K562 (cell line): ENCODE measurements at regions not wholly inside any gene's neighbourhood (a gene's known extent, or its start where the extent isn't known, plus 50 kb on each side); places are given as distances from the start of the nearest gene placed in this dataset.

ENCODE experiments used
- ATAC-seq: fragments of 200-7000 bp; cut with Tn5 transposase; 3 replicates; pipeline ENCODE4 v1.9.1; 2020; ENCODE audit warnings: moderate library complexity
- BruUV-seq: library from RNA; stranded (reverse); fragments of 400-500 nt; replicated peaks from 2 replicates; lab custom pipeline; 2021; lab: Mats Ljungman, UMichigan
- CTCF ChIA-PET: fragments of 300-600 bp; formaldehyde crosslinking; extraction: SDS; loops from one replicate; lab custom pipeline; 2021; ENCODE audit warnings: low intra/inter-chr PET ratio; lab: Yijun Ruan, JAX
- POLR2A ChIA-PET: fragments of 300-600, 350-650 bp; sonication (Branson Sonifier 250); formaldehyde crosslinking; extraction: SDS; loops from one replicate; lab custom pipeline; 2021; ENCODE audit warnings: antibody characterized with exemption, inconsistent platforms; lab: Yijun Ruan, JAX
- DNase-seq, 4 experiments: peaks; one replicate each; pipeline versions ENCODE4 v3.0.0 to v3.0.0-alpha.2; 2011 to 2018; ENCODE audit warnings: low spot score in 3 of 4, mixed read lengths in 3 of 4; ENCODE audit errors: extremely low read depth in 1 of 4
- FAIRE-seq: peaks from 2 replicates; lab custom pipeline; 2011; peaks lifted over from hg19 to GRCh38; lab: Jason Lieb, UNC
- H2AFZ ChIP-seq: 2 replicates; pipeline ENCODE4 v1.6.0; 2011; ENCODE audit warnings: low read depth, low read length, control low read depth, inconsistent platforms
- H3K27ac ChIP-seq: fragments of 200-600 bp; 3 replicates; pipeline ENCODE4 v1.8.0; 2011; ENCODE audit warnings: low read depth, mild to moderate bottlenecking, control low read depth, inconsistent platforms, low read length, moderate library complexity, mixed read lengths; ENCODE audit errors: extremely low read depth
- H3K27me3 ChIP-seq, 2 experiments: fragments of 300-600 bp in 1 of 2; 2 replicates in 1 of 2; 3 replicates in 1 of 2; pipeline versions ENCODE4 v1.6.0 to v1.8.0; 2011; ENCODE audit warnings: inconsistent platforms in 2 of 2, low read length in 2 of 2, mild to moderate bottlenecking in 1 of 2, mixed read lengths in 1 of 2, moderate library complexity in 1 of 2; ENCODE audit not compliant: control insufficient read depth in 2 of 2, insufficient read depth in 2 of 2
- H3K36me3 ChIP-seq: fragments of 300-600 bp; 3 replicates; pipeline ENCODE4 v1.8.0; 2011; ENCODE audit warnings: mild to moderate bottlenecking, low read length, inconsistent platforms; ENCODE audit not compliant: control insufficient read depth, insufficient read depth
- H3K4me1 ChIP-seq, 2 experiments: fragments of 200-600 bp in 1 of 2; replicated peaks in 1 of 2; 2 replicates in 1 of 2; 3 replicates in 1 of 2; pipeline versions ENCODE4 v1.5.1 to v1.8.0; 2011; ENCODE audit warnings: inconsistent platforms in 2 of 2, low read length in 2 of 2, mild to moderate bottlenecking in 1 of 2, mixed read lengths in 1 of 2, moderate library complexity in 1 of 2; ENCODE audit not compliant: control insufficient read depth in 2 of 2, insufficient read depth in 2 of 2
- H3K4me2 ChIP-seq: 2 replicates; pipeline ENCODE4 v1.6.1; 2011; ENCODE audit warnings: low read length, control low read depth, inconsistent platforms, mixed read lengths; ENCODE audit not compliant: insufficient read depth
- H3K4me3 ChIP-seq: fragments of 200-600 bp; sonication (generic), shearing (Covaris generic); 2 replicates; pipeline ENCODE4 v1.5.1; 2016; ENCODE audit warnings: control low read depth, inconsistent platforms
- H3K79me2 ChIP-seq: fragments of 200-600 bp; 3 replicates; pipeline ENCODE4 v1.8.0; 2011; ENCODE audit warnings: low read length, inconsistent platforms; ENCODE audit not compliant: control insufficient read depth, insufficient read depth
- H3K9ac ChIP-seq, 2 experiments: 2 replicates each; pipeline versions ENCODE4 v1.6.0 to v1.6.1; 2011; ENCODE audit warnings: low read depth in 2 of 2, low read length in 2 of 2, control low read depth in 1 of 2, inconsistent platforms in 1 of 2, mild to moderate bottlenecking in 1 of 2, mixed read lengths in 1 of 2; ENCODE audit not compliant: insufficient read depth in 1 of 2
- H3K9me1 ChIP-seq: one replicate; pipeline ENCODE4 v1.6.0; 2011; ENCODE audit warnings: inconsistent platforms, mild to moderate bottlenecking, low read length, moderate library complexity; ENCODE audit not compliant: control insufficient read depth, insufficient read depth
- H3K9me3 ChIP-seq: replicated peaks from 2 replicates; pipeline ENCODE4 v1.5.1; 2011; ENCODE audit warnings: low read depth, low read length, inconsistent platforms; ENCODE audit not compliant: control insufficient read depth, insufficient read depth
- H4K20me1 ChIP-seq: replicated peaks from 2 replicates; pipeline ENCODE4 v1.6.1; 2011; ENCODE audit warnings: low read length, inconsistent platforms, mixed read lengths; ENCODE audit not compliant: control insufficient read depth, insufficient read depth
- SLC30A9 ChIP-seq: fragments of 250-450 bp; sonication (Bioruptor Pico); IDR thresholded peaks from 2 replicates; pipeline ENCODE4 v1.8.0; 2022; ENCODE audit warnings: mild to moderate bottlenecking, moderate library complexity
- ZBTB49 ChIP-seq: sonication (generic); formaldehyde crosslinking; IDR thresholded peaks from 2 replicates; pipeline ENCODE4 v1.8.0; 2022; ENCODE audit warnings: missing genetic modification reagents, mild to moderate bottlenecking, borderline replicate concordance
- WGBS: fragments of 100-300 bp; shearing (Covaris generic); methylation state at CpG from one replicate; pipeline ENCODE4 v1.1.6; 2016; ENCODE audit warnings: low coverage, mixed read lengths; ENCODE audit not compliant: insufficient coverage; ENCODE audit errors: missing lambda C conversion rate; 5-methylcytosine and 5-hydroxymethylcytosine counted together
- in situ Hi-C: fragments of 300-500 bp; cut with MboI; formaldehyde crosslinking; loops from 4 replicates; pipeline ENCODE4 v1.15.0; 2018; ENCODE audit warnings: inconsistent platforms, mixed read lengths
- intact Hi-C: fragments of 100-400 bp; cut with micrococcal nuclease; formaldehyde crosslinking; loops from 2 replicates; pipeline ENCODE4 v1.14.2; 2022
- TF ChIP-seq, protein P1 (sequence below): sonication (generic); formaldehyde crosslinking; IDR thresholded peaks from 2 replicates; pipeline ENCODE4 v1.8.0; 2022; ENCODE audit warnings: mild to moderate bottlenecking, missing genetic modification reagents

DNA sequence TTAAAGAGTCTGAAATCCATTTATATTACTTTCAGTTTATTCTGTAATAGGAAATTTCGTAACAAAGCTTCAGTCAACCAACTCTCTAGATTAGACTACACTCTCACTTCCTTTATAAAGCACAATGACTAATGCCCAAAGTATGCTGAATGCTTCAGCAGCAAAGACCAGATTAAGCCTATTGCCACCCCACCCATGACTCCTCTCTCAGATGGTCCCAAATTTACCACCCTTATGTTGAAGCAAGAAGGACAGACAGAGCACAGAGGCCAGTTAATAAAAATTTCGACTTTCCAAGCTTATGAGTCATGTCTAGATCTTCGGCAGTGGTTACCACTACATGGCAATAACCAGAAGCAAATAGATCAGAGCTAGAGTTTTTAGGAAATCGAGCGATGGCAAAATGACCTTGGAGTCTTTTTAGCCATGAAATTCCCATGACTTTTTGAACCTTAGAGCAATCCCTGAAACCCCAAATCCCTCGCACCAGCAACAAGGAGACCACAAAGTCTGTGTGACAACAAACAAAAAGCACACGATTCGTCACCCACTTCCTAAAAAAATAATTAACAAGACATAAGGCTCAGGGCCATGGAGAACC lies 287.8 kb upstream of the RASA1 start:
- no peak for ATAC-seq
- FAIRE-seq, result no peak
- DNase-seq, result no peak
- no peaks in the 10 kb centered on the region for H3K36me3 ChIP-seq
- H3K9me1 ChIP-seq, result no peaks in the 10 kb centered on the region
- in situ Hi-C loops (no loop called here), intact Hi-C loops (no loop called here)
- H3K4me3 ChIP-seq, result no peak overlapping the region
- ChIA-PET POLR2A (no interaction called here), CTCF (no interaction called here)
- no peaks in the 10 kb centered on the region for H3K9me3 ChIP-seq
- WGBS, result 0% methylated on average over 8 of the region's 8 CpGs
- no peaks in the 10 kb centered on the region for H4K20me1 ChIP-seq
- H3K79me2 ChIP-seq, result no peaks in the 10 kb centered on the region
- no peak overlapping the region for H2AFZ ChIP-seq
- H3K4me2 ChIP-seq, result no peak overlapping the region
- TF ChIP-seq, protein P1, sequence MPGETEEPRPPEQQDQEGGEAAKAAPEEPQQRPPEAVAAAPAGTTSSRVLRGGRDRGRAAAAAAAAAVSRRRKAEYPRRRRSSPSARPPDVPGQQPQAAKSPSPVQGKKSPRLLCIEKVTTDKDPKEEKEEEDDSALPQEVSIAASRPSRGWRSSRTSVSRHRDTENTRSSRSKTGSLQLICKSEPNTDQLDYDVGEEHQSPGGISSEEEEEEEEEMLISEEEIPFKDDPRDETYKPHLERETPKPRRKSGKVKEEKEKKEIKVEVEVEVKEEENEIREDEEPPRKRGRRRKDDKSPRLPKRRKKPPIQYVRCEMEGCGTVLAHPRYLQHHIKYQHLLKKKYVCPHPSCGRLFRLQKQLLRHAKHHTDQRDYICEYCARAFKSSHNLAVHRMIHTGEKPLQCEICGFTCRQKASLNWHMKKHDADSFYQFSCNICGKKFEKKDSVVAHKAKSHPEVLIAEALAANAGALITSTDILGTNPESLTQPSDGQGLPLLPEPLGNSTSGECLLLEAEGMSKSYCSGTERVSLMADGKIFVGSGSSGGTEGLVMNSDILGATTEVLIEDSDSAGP (CRISPR knock-in tag), result no peak
- TF ChIP-seq SLC30A9 (no peak), ZBTB49 (CRISPR knock-in tag) (no peak)
- no peak overlapping the region for H3K9ac ChIP-seq
- no peaks in the 10 kb centered on the region for H3K27me3 ChIP-seq
- H3K4me1 ChIP-seq, result no peaks in the 10 kb centered on the region
- BruUV-seq, result no TSS peak
- no peak overlapping the region for H3K27ac ChIP-seq
